Hypothalamus (tissue), 51 donors: ENCODE measurements at regions not wholly inside any gene's neighbourhood (a gene's known extent, or its start where the extent isn't known, plus 50 kb on each side); places are given as distances from the start of the nearest gene placed in this dataset.
"Not testable (repeated sequence)": the region's sequence is repeated elsewhere in the genome, so short reads cannot be mapped to it uniquely, and the experiment has no call there.

ENCODE experiments used
- DNase-seq, 51 donors: peaks; one replicate each; lab custom pipeline; 2025; lab: John Stamatoyannopoulos, UW

DNA sequence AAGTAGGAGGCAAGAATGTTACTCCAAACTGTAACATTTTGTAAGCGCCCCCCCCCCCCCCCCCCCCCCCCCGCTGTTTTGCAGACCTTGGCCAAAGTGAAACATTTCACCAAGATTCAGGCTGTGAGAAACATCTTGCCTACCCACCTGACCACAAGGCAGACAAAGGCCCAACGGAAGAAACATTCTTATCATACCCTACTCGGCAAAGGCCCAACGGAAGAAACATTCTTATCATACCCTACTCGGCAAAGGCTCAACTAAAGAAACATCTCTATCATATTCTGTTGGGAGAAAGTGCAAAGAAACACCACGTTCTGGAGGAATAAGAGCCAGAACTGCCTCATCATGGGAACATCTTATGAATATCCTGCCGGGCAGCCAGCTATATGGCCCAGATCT is 117.1 kb downstream of the JRKL start:
- no peak for DNase-seq

DNA sequence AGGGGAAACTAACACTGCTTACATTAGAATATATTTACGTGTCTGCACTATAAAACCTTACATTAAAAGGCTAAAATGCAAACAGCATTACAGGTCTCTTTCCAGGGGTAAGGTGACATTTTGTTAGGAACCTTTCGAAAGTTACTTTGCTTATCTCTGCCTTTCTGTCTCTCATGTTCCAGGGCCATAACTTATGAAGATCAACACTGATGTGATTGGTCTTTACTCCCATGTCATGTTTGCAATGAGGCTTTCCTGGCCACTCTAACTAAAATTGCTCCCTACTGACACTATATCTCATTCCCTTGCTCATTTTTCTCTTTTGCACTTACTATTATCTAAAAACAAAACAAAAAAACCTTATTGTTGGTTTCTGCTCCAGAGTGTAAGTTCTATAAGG is 119.0 kb downstream of the JRKL start:
- no peak for DNase-seq

DNA sequence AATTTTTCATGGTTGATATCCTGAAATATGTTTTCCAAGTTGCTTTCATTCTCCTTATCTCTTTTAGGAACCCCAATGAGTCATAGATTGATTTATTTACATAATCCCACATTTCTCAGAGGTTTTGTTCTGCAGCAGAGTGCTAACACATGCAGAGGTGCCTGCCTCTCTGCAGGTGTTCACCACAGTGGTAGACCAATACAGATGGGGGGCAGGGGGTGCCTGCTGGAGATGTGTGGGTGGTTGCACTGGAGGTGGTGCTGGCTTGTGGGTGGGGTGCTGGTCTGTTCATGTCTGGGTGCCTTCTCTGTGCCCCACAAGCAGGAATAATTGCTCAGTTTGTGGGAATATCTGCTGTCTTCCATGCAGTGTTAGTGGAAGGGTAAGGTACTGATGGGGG is 131.1 kb downstream of the JRKL start:
- no peak for DNase-seq

DNA sequence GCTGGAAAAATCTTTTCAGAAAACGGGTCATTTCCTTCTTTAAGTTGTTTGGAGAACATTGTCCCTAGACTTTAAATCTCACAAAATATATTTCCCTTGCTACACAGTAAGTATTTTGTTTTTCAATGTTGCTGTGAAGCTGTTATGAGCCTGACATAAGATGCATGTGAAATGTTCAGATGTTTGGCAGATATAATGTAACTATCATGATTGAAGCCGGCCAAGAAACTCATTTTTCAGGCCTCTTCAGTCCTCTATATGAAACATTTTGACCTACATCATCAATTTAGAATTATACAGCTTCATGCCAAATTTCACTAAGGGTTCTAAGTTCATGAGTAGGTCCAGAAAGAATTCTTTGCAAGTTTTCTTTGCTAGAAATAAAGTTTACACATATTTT is 133.8 kb downstream of the JRKL start:
- no peak for DNase-seq

GRCh38 chr11:96524475-96524874 is 134.7 kb downstream of the JRKL start:
- DNase-seq: no peak

- no peak for DNase-seq
Measured at GRCh38 chr11:96530473-96530872, 140.7 kb downstream of the JRKL start.

DNA sequence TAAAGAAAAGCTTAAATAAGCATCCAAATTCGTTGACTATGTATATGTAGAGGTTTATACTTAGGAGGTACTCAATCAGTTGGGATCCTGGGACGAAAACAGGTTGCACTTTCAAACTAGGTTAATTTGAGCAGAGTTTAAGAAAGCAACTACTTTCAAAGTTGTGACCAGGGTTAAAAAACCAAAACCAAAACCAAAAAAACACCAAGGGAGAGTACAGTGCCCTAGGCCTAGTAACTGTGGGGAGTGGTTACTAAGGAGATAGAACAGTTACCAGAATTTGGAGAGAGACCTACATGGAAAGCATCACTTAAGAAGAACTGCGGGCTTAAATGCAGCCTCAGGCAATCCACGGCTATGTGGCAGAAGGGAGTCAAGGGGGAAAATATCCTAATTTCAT is 148.3 kb downstream of the JRKL start:
- DNase-seq: no peak

GRCh38 chr11:96538622-96539021 is 148.8 kb downstream of the JRKL start:
- DNase-seq: no peak

DNA sequence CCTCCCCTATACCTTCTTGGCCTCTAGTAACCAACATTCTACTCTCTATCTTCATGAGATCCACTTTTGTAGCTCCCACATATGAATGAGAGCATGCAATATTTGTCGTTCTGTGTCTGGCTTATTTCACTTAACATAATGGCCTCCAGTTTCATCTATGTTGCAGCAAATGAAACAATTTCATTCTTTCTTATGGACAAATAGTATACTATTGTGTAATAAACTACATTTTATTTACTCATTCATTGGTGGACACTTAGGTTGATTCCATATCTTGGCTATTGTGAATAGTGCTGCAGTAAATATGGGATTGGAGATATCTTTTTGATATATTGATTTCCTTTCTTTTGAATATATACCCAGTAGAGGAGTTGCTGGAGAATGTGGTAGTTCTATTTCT is 151.1 kb downstream of the JRKL start:
- no peak for DNase-seq

GRCh38 chr11:96543177-96543576 is 153.4 kb downstream of the JRKL start:
- no peak for DNase-seq

DNA sequence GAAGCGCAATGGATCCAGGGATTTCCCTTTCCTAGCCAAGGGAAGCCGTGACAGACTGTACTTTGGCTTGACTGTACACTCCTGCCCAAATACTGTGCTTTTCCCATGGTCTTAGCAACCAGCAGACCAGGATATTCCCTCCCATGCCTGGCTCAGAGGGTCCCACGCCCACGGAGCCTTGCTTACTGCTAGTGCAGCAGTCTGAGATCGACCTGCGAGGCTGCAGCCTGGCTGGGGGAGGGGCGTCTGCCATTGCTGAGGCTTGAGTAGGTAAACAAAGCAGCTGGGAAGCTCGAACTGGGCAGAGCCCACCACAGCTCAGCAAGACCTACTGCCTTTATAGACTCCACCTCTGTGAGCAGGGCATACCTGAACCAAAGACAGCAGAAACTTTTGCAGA is 155.4 kb downstream of the JRKL start:
- DNase-seq: not testable (repeated sequence)

DNA sequence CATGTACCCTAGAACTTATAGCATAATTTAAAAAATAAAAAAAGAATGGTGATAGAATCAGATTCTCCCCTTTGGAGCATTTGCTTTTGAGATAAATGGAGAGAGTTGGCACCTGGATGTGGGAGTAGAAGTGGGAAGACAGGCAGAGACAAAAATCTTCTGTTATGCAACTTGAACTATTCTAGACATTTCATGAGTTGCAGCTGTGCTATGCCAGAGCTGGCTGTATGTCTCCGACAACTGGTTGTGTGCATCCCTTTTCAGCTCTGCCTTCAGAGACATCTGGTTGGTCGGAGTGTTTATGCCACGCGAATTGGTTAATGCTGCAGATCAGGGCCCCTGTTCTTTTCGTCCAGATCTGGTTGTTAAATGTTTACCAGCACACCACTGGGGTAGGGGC is 161.3 kb downstream of the JRKL start:
- no peak for DNase-seq

- DNase-seq: no peak
Measured at GRCh38 chr11:96554236-96554820, 164.5 kb downstream of the JRKL start.

- not testable (repeated sequence) for DNase-seq
Measured at GRCh38 chr11:96555826-96556225, 166.0 kb downstream of the JRKL start.

DNA sequence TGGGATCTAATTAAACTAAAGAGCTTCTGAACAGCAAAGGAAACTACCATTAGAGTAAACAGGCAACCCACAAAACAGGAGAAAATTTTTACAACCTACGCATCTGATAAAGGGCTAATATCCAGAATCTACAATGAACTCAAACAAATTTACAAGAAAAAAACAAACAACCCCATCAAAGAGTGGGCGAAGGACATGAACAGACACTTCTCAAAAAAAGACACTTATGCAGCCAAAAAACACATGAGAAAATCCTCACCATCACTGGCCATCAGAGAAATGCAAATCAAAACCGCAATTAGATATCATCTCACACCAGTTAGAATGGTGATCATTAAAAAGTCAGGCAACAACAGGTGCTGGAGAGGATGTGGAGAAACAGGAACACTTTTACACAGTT is 170.9 kb downstream of the JRKL start:
- not testable (repeated sequence) for DNase-seq

GRCh38 chr11:96567176-96567575 is 177.4 kb downstream of the JRKL start:
- no peak for DNase-seq

DNA sequence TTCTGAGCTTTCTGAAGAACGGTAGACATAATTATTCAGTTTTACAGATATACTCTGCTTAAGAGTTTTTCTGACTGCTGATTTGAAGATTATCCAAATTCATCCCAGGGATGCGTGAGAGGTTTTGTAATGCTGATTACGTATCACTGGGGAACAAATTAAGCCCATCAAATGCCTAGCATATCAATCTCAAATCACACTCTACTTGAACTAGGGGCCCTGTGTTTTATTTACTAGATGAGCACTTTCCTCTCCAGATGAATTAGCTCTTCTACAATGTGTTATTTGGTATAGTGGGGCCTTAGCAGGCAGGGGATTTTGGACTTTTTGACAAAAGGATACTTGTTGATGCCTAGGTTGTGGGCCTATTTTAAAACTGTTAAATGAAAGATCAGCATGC is 177.9 kb downstream of the JRKL start:
- no peak for DNase-seq

- no peak for DNase-seq
Measured at GRCh38 chr11:96576383-96576782, 186.6 kb downstream of the JRKL start.

DNA sequence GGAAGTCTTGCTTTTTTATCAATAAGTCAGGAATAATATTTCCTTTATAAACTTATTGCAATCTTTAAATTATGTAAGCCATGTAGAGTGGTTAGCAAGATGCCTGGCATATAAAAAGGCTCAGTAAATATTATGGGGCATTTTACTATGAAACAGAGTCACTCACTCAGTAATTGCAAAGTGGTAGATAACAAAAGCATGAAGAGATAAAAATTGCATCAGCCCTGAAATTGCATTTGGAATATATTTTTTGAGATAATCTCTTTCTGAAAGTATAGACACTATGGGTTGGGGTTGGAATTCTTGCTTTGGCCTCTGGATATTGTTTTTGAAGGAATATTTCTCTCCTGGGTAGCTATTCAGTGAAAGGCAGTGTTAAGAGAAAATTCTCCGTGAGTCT is 188.6 kb downstream of the JRKL start:
- no peak for DNase-seq

DNA sequence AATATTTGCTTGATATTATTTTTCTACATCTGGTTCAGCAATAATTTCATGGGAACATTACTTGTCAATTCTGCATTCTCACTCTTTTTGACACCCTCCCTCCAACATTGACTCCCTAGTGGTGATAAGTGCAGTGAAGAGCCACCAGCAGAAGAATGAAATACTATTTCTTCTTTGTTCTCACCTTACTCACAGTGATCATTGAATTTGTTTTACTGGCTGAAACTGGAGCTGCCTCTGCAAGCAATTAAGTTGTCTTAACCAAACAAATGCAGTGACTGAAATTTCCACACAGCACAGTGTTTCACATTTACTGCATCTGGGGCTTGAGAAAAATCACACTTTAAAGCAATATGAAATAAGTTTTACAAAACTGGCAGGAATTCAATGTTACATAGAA is 189.8 kb downstream of the JRKL start:
- no peak for DNase-seq

DNA sequence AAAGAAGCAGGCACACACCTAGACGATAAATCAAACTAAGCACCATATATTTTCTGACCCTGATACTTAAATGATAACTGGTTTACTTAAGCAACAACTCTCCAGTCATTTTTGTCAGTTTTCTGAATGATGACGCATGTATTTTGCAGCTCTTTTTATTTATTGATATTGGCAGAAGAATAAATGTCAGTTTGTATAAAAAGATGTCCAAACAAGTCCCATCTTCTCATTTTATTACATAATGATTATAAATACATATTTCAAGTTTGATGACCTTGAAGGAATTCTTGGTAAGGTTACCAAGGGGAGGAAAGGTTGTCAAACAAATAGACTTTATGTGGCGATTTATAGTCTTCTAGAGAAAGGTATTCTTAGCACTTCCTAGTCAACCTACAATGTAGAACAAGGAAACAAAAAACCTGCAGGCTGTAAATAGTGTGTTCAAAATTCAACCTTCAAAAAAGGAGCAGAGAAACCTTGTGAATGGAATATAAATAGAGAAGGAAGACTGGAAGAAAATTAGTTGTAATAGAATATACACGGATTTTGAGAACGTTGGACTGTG is 190.7 kb downstream of the JRKL start:
- DNase-seq: no peak

DNA sequence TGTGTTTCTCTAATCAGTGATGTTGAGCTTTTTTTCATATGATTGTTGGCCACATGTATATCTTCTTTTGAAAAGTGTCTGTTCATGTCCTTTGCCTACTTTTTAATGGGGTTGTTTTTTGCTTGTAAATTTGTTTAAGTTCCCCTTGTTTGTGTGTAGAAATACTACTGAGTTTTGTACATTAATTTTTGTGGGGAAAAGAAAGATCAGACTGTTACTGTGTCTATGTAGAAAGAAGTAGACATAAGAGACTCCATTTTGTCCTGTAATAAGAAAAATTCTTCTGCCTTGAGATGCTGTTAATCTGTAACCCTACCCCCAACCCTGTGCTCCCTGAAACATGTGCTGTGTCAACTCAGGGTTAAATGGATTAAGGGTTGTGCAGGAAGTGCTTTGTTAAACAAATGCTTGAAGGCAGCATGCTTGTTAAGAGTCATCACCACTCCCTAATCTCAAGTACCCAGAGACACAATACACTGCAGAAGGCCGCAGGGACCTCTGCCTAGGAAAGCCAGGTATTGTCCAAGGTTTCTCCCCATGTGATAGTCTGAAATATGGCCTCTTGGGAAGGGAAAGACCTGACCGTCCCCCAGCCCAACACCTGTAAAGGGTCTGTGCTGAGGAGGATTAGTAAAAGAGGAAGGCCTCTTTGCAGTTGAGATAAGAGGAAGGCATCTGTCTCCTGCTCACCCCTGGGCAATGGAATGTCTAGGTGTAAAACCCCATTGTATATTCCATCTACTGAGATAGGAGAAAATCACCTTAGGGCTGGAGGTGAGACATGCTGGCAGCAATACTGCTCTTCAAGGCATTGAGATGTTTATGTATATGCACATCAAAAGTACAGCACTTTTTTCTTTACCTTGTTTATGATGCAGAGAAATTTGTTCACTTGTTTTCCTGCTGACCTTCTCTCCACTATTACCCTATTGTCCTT is 196.4 kb downstream of the JRKL start:
- not testable (repeated sequence) for DNase-seq
